ENCODE measurements at regions not wholly inside any gene's neighbourhood (a gene's known extent, or its start where the extent isn't known, plus 50 kb on each side); places are given as distances from the start of the nearest gene placed in this dataset.

- POLR2A ChIA-PET, result interaction anchor here (0.7 to 4.1 kb wide), 4 partner anchors 12 to 628 kb away, joined by 3 to 46 read pairs (median 4); no protein-coding TSS in a partner anchor
- no TSS peak for BruUV-seq (replicated peaks)
- intact Hi-C loops (cut with micrococcal nuclease), result no loop called here
- Mint-ChIP-seq H3K27ac (ENCODE audit: low read depth, unreplicated experiment) (no peak overlapping the region), H3K4me3 (ENCODE audit: unreplicated experiment) (no peak overlapping the region), H3K27me3 (ENCODE audit: insufficient read depth, unreplicated experiment) (no peaks in the 10 kb centered on the region), H3K9me3 (ENCODE audit: unreplicated experiment) (no peaks in the 10 kb centered on the region), H3K36me3 (ENCODE audit: insufficient read depth, unreplicated experiment) (peaks cover 12% of the 10 kb centered on the region), H3K4me1 (ENCODE audit: insufficient read depth, unreplicated experiment) (peaks cover 29% of the 10 kb centered on the region)
- CTCF ChIA-PET, result interaction anchor here (0.6 to 1.7 kb wide), 7 partner anchors 10 to 387 kb away, joined by 3 read pairs; no protein-coding TSS in a partner anchor
- no peak for DNase-seq (ENCODE audit: unreplicated experiment)
- no peak for TF ChIP-seq CTCF (IDR thresholded peaks at IDR 0.05; ENCODE audit: unreplicated experiment)
Observed at GRCh38 chr1:234985516-234986294, 142.9 kb downstream of the TOMM20 start.

GRCh38 chr1:234985007-234985370 is 143.6 kb downstream of the TOMM20 start:
- no peaks in the 10 kb centered on the region for H3K27me3 Mint-ChIP-seq (ENCODE audit: insufficient read depth, unreplicated experiment)
- H3K27ac Mint-ChIP-seq (ENCODE audit: low read depth, unreplicated experiment), result peak overlapping the region; percentile 46
- peaks cover 12% of the 10 kb centered on the region for H3K36me3 Mint-ChIP-seq (ENCODE audit: insufficient read depth, unreplicated experiment)
- DNase-seq (ENCODE audit: unreplicated experiment), result no peak
- TF ChIP-seq CTCF (IDR thresholded peaks at IDR 0.05; ENCODE audit: unreplicated experiment), result no peak
- ChIA-PET POLR2A (interaction anchor here (4.1 kb wide), 1 partner anchor 13 kb away, joined by 46 read pairs; no protein-coding TSS in a partner anchor), CTCF (interaction anchor here (0.7 to 1.7 kb wide), 3 partner anchors 108 to 386 kb away, joined by 3 read pairs; no protein-coding TSS in a partner anchor)
- no TSS peak for BruUV-seq (replicated peaks)
- H3K4me3 Mint-ChIP-seq (ENCODE audit: unreplicated experiment), result no peak overlapping the region
- no peaks in the 10 kb centered on the region for H3K9me3 Mint-ChIP-seq (ENCODE audit: unreplicated experiment)
- intact Hi-C loops (cut with micrococcal nuclease), result no loop called here
- peaks cover 37% of the 10 kb centered on the region for H3K4me1 Mint-ChIP-seq (ENCODE audit: insufficient read depth, unreplicated experiment)

- no peaks in the 10 kb centered on the region for H3K9me3 Mint-ChIP-seq (ENCODE audit: unreplicated experiment)
- no peak overlapping the region for H3K27ac Mint-ChIP-seq (ENCODE audit: low read depth, unreplicated experiment)
- CTCF ChIA-PET, result interaction anchor here (0.6 to 1.5 kb wide), 8 partner anchors 11 to 719 kb away, joined by 3 to 4 read pairs (median 3); no protein-coding TSS in a partner anchor
- H3K27me3 Mint-ChIP-seq (ENCODE audit: insufficient read depth, unreplicated experiment), result no peaks in the 10 kb centered on the region
- no peak overlapping the region for H3K4me3 Mint-ChIP-seq (ENCODE audit: unreplicated experiment)
- DNase-seq (ENCODE audit: unreplicated experiment), result no peak
- POLR2A ChIA-PET, result interaction anchor here (0.6 to 2.5 kb wide), 8 partner anchors 9 to 873 kb away, joined by 3 to 16 read pairs (median 4); partner anchors contain the start of gene IRF2BP2
- peaks cover 12% of the 10 kb centered on the region for H3K36me3 Mint-ChIP-seq (ENCODE audit: insufficient read depth, unreplicated experiment)
- TF ChIP-seq CTCF (IDR thresholded peaks at IDR 0.05; ENCODE audit: unreplicated experiment), result no peak
- peaks cover 49% of the 10 kb centered on the region for H3K4me1 Mint-ChIP-seq (ENCODE audit: insufficient read depth, unreplicated experiment)
- no TSS peak for BruUV-seq (replicated peaks)
- intact Hi-C loops (cut with micrococcal nuclease), result loop anchor here (5.0 kb wide), 2 partner anchors 56 to 371 kb away; partner anchors contain the start of gene IRF2BP2
Observed at GRCh38 chr1:234983564-234984238, 144.9 kb downstream of the TOMM20 start.

- intact Hi-C loops (cut with micrococcal nuclease), result loop anchor here (1.0 to 5.0 kb wide), 3 partner anchors 16 to 369 kb away; partner anchors contain the start of gene IRF2BP2
Observed at GRCh38 chr1:234981758-234982157, 146.9 kb downstream of the TOMM20 start.

More at GRCh38 chr1:234981758-234982157, 146.9 kb downstream of the TOMM20 start:
- Mint-ChIP-seq H3K9me3 (ENCODE audit: unreplicated experiment) (no peaks in the 10 kb centered on the region), H3K36me3 (ENCODE audit: insufficient read depth, unreplicated experiment) (peaks cover 2% of the 10 kb centered on the region), H3K4me1 (ENCODE audit: insufficient read depth, unreplicated experiment) (peaks cover 39% of the 10 kb centered on the region), H3K27ac (ENCODE audit: low read depth, unreplicated experiment) (peak overlapping the region; percentile 96), H3K4me3 (ENCODE audit: unreplicated experiment) (peak overlapping the region; percentile 67), H3K27me3 (ENCODE audit: insufficient read depth, unreplicated experiment) (no peaks in the 10 kb centered on the region)
- no peak for TF ChIP-seq CTCF (IDR thresholded peaks at IDR 0.05; ENCODE audit: unreplicated experiment)
- DNase-seq (ENCODE audit: unreplicated experiment), result no peak
- CTCF ChIA-PET, result interaction anchor here (1.3 kb wide), 1 partner anchor 19 kb away, joined by 3 read pairs; no protein-coding TSS in a partner anchor
- BruUV-seq (replicated peaks), result no TSS peak
- POLR2A ChIA-PET, result interaction anchor here (0.6 to 3.2 kb wide), 10 partner anchors 9 to 375 kb away, joined by 3 to 30 read pairs (median 7); no protein-coding TSS in a partner anchor
